ENCODE measurements at regions not wholly inside any gene's neighbourhood (a gene's known extent, or its start where the extent isn't known, plus 50 kb on each side); places are given as distances from the start of the nearest gene placed in this dataset.

DNA sequence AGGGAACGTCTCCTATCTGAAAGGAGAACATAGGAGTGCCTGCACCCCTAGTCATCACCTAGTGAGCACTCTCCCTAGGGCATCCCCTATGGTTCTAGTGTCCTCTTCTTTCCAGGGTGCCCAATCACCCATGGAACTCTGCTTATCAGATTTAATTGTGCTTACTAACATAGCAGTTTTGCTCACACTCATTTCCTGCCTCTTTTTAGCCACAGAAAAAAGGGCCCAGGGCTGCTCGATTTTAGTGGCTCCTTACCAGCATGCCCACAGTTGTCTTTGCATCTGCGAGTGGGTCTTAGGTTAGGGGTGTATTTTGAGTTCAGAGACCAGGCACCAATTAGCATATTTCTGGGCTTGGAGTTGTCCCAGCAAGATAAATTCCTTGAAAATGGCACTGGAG, 1110.2 kb downstream of the TAF11L14 start:
- H3K4me1 ChIP-seq, result peaks cover 0 to 11% (median 1%) of the 10 kb centered on the region in 4 donors
- peak overlapping the region in 3 of 4 donors; percentile 58 to 77 (median 77) for H3K27ac ChIP-seq
- no peaks in the 10 kb centered on the region for H3K27me3 ChIP-seq
- H3K36me3 ChIP-seq, result no peaks in the 10 kb centered on the region
- peak overlapping the region in 2 of 4 donors; percentile 52 to 64 for H3K4me3 ChIP-seq
- H3K9me3 ChIP-seq, result no peaks in the 10 kb centered on the region
- ATAC-seq (ENCODE audit: low FRiP score in 2 of 2) (no peak), DNase-seq (no peak)
- no peak for TF ChIP-seq EP300 (IDR thresholded peaks at IDR 0.05)
- TF ChIP-seq POLR2AphosphoS5 (IDR thresholded peaks at IDR 0.05), result no peak
- TF ChIP-seq, protein P1, sequence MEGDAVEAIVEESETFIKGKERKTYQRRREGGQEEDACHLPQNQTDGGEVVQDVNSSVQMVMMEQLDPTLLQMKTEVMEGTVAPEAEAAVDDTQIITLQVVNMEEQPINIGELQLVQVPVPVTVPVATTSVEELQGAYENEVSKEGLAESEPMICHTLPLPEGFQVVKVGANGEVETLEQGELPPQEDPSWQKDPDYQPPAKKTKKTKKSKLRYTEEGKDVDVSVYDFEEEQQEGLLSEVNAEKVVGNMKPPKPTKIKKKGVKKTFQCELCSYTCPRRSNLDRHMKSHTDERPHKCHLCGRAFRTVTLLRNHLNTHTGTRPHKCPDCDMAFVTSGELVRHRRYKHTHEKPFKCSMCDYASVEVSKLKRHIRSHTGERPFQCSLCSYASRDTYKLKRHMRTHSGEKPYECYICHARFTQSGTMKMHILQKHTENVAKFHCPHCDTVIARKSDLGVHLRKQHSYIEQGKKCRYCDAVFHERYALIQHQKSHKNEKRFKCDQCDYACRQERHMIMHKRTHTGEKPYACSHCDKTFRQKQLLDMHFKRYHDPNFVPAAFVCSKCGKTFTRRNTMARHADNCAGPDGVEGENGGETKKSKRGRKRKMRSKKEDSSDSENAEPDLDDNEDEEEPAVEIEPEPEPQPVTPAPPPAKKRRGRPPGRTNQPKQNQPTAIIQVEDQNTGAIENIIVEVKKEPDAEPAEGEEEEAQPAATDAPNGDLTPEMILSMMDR (IDR thresholded peaks at IDR 0.05), result no peak
- no peak for TF ChIP-seq POLR2A (IDR thresholded peaks at IDR 0.05)
- WGBS, 2 donors, result 57 to 80% methylated on average over 3 of the region's 3 CpGs

DNA sequence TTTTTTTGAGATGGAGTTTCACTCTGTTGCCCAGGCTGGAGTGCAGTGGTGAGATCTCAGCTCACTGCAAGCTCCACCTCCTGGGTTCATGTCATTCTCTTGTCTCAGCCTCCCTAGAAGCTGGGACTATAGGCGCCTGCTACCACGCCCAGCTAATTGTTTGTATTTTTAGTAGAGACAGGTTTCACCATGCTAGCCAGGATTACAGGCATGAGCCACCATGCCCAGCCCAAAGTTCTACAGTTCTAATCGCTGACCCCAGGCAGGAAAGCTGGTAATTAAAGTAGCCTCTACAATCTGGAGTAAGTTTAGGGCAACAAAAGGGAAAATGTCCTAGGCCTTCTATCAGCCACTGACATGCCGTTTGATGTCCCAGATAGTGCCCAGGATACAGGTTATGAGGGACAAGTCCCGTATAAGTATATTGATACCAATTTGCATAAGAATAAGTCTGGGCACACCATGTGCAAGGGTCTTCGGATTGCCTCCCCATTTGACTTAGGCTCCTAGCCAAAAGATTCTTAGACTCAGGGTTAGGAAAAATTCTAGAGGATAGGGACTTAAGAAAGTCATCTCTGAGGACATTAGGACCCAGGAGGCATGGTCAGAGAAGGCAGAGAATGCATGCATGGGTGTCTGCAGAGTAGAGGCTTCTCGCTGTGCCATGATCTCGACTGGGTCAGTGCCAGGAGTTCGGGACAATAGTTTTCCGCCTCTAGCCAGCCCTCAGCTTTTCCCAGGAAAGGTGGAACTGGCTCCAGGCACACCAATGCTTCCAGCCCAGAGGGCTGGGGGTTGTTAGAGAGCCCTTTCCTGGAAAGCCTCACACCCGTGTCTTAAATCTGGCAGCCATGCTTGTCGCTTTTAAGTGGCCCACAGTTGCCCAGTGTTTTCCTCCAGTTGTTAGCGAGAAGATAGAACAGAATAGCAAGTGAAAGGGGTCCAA, 1111.1 kb downstream of the TAF11L14 start:
- H3K4me1 ChIP-seq, result peaks cover 0 to 7% (median 1%) of the 10 kb centered on the region in 4 donors
- peak overlapping the region; percentile 33 to 64 (median 48) for H3K4me3 ChIP-seq
- H3K27ac ChIP-seq, result peak overlapping the region; percentile 58 to 79 (median 77)

DNA sequence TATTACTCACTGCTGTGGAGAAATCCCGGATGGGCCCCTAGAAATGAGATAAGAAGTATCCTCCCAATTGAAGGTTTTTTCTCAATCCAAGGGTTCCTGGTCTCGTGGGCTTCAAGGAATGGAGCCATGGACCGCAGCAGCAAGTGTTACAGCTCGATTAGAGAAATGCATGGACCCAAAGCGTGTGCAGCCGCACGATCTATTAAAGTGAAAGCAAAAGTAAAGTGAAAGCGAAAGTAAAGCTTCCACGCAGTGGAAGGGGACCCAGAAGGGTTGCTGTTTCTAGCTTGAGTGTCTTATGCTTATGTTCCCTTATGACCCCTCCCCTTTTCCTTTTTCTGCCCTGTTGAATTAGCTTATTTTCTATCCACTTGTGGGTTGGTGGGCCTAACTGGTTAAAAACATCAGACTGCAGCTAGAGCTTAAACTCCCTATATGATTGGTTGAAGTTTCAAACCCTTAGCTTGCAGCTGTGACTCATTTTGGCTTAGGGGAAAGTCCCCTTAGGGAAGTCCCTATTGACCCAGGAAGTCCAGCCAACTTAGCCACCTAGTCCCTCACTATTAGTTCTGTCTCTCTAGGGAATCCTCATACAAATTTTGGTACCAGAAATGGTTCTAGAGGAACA, 1111.8 kb downstream of the TAF11L14 start:
- peak in 1 of 2 donors; percentile 72 for ATAC-seq (ENCODE audit: low FRiP score in 2 of 2)

More for the DNA sequence above, 1111.1 kb downstream of the TAF11L14 start:
- no peaks in the 10 kb centered on the region for H3K27me3 ChIP-seq
- no peak for DNase-seq
- TF ChIP-seq POLR2AphosphoS5 (IDR thresholded peaks at IDR 0.05) (no peak), EP300 (IDR thresholded peaks at IDR 0.05) (no peak), POLR2A (IDR thresholded peaks at IDR 0.05) (no peak)
- TF ChIP-seq, protein P1 (IDR thresholded peaks at IDR 0.05), result no peak
- ATAC-seq (ENCODE audit: low FRiP score in 2 of 2), result peak; percentile 53 to 68
- no peaks in the 10 kb centered on the region for H3K9me3 ChIP-seq
- no peaks in the 10 kb centered on the region for H3K36me3 ChIP-seq
- WGBS, 2 donors, result 57 to 58% methylated on average over 10 to 13 of the region's 13 CpGs

DNA sequence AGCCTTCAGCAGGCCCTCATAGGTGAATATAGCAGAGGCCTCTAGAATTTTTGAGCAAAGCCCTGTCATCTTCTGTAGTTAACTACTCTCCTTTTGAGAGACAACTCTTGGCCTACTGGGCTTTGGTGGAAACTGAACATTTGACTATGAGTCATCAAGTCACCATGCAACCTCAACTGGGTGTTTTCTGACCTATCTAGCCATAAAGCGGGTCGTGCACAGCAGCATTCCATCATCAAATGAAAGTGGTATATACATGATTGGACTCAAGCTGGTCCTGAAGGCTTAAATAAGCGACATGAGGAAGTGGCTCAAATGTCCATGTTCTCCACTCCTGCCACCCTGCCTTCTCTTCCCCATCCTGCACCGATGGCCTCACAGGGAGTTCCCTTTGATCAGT, 1115.5 kb downstream of the TAF11L14 start:
- Histone ChIP-seq H3K9me3 (no peaks in the 10 kb centered on the region), H3K27me3 (no peaks in the 10 kb centered on the region), H3K36me3 (no peaks in the 10 kb centered on the region), H3K4me1 (no peaks in the 10 kb centered on the region), H3K4me3 (no peak overlapping the region), H3K27ac (no peak overlapping the region)
- no peak for DNase-seq
- TF ChIP-seq POLR2AphosphoS5 (IDR thresholded peaks at IDR 0.05), result no peak
- no peak for TF ChIP-seq POLR2A (IDR thresholded peaks at IDR 0.05)
- TF ChIP-seq, protein P1 (IDR thresholded peaks at IDR 0.05), result no peak
- TF ChIP-seq EP300 (IDR thresholded peaks at IDR 0.05), result no peak
- 73 to 87% methylated on average over 4 of the region's 4 CpGs for WGBS, 2 donors
- no peak for ATAC-seq (ENCODE audit: low FRiP score in 2 of 2)

More for the DNA sequence above, 1111.8 kb downstream of the TAF11L14 start:
- Histone ChIP-seq H3K9me3 (no peaks in the 10 kb centered on the region), H3K4me3 (peak overlapping the region; percentile 33 to 64 (median 48)), H3K27me3 (no peaks in the 10 kb centered on the region), H3K36me3 (no peaks in the 10 kb centered on the region), H3K27ac (peak overlapping the region; percentile 58 to 79 (median 77)), H3K4me1 (peaks cover 0 to 6% (median 1%) of the 10 kb centered on the region in 4 donors)
- TF ChIP-seq EP300 (IDR thresholded peaks at IDR 0.05), result no peak
- no peak for TF ChIP-seq POLR2A (IDR thresholded peaks at IDR 0.05)
- DNase-seq, result no peak
- 42 to 49% methylated on average over 9 of the region's 9 CpGs for WGBS, 2 donors

DNA sequence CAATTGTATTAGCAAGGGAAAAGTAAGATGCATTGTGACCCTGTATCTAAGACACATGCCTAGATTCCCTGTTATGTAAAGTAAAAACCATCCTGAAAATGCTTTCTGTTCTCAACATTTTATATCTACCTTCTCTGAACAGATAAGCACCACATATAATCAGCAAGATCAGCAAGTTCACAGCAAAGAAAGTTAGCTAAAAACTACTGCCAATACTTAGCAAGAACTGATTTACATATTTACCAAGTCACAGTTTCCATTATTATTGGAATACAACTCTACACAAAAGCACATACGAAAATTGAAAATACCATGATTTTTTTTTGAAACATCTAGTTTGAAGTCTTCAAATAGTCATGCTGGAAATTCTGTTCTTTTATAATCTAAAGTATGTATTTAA, 1118.1 kb downstream of the TAF11L14 start:
- Histone ChIP-seq H3K27ac (no peak overlapping the region), H3K27me3 (no peaks in the 10 kb centered on the region), H3K4me3 (no peak overlapping the region), H3K4me1 (no peaks in the 10 kb centered on the region), H3K9me3 (no peaks in the 10 kb centered on the region), H3K36me3 (no peaks in the 10 kb centered on the region)
- no peak for DNase-seq
- TF ChIP-seq EP300 (IDR thresholded peaks at IDR 0.05), result no peak
- TF ChIP-seq, protein P1 (IDR thresholded peaks at IDR 0.05), result no peak
- no peak for TF ChIP-seq POLR2A (IDR thresholded peaks at IDR 0.05)
- TF ChIP-seq POLR2AphosphoS5 (IDR thresholded peaks at IDR 0.05), result no peak
- no peak for ATAC-seq (ENCODE audit: low FRiP score in 2 of 2)
- 72 to 78% methylated on average over 1 of the region's 1 CpG for WGBS, 2 donors
